GM23248 (cell line): ENCODE measurements at regions not wholly inside any gene's neighbourhood (a gene's known extent, or its start where the extent isn't known, plus 50 kb on each side); places are given as distances from the start of the nearest gene placed in this dataset.
"Not testable (repeated sequence)": the region's sequence is repeated elsewhere in the genome, so short reads cannot be mapped to it uniquely, and the experiment has no call there.

ENCODE experiments used
- DNase-seq: peaks from one replicate; pipeline ENCODE4 v3.0.0-alpha.2; 2015
- H2AFZ ChIP-seq: fragments of 200-600 bp; sonication (generic); 2 replicates; pipeline ENCODE4 v1.6.1; 2016; ENCODE audit warnings: antibody characterized with exemption
- H3F3A ChIP-seq: fragments of 200-600 bp; sonication (generic); 2 replicates; pipeline ENCODE4 v1.6.1; 2016; ENCODE audit warnings: mild to moderate bottlenecking, antibody characterized with exemption, mixed run types; ENCODE audit not compliant: insufficient read depth
- H3K27ac ChIP-seq: fragments of 200-600 bp; sonication (generic); 2 replicates; pipeline ENCODE4 v1.5.1; 2016; ENCODE audit warnings: mild to moderate bottlenecking
- H3K27me3 ChIP-seq: fragments of 200-600 bp; sonication (generic); replicated peaks from 2 replicates; pipeline ENCODE4 v1.6.1; 2016; ENCODE audit warnings: mild to moderate bottlenecking; ENCODE audit not compliant: insufficient read depth
- H3K36me3 ChIP-seq: fragments of 200-600 bp; sonication (generic); 2 replicates; pipeline ENCODE4 v1.6.1; 2016; ENCODE audit warnings: low read depth, mild to moderate bottlenecking
- H3K4me1 ChIP-seq: fragments of 200-600 bp; sonication (generic); 2 replicates; pipeline ENCODE4 v1.6.1; 2016; ENCODE audit warnings: mild to moderate bottlenecking; ENCODE audit not compliant: insufficient read depth
- H3K4me2 ChIP-seq: fragments of 200-600 bp; sonication (generic); one replicate; pipeline ENCODE4 v1.6.1; 2016; ENCODE audit warnings: mild to moderate bottlenecking; ENCODE audit not compliant: unreplicated experiment
- H3K4me3 ChIP-seq: fragments of 200-600 bp; sonication (generic); 2 replicates; pipeline ENCODE4 v1.5.1; 2016; ENCODE audit warnings: mild to moderate bottlenecking
- H3K79me2 ChIP-seq: fragments of 200-600 bp; sonication (generic); 2 replicates; pipeline ENCODE4 v1.6.1; 2016; ENCODE audit warnings: mild to moderate bottlenecking; ENCODE audit not compliant: insufficient read depth
- H3K9ac ChIP-seq: fragments of 200-600 bp; sonication (generic); 2 replicates; pipeline ENCODE4 v1.6.1; 2016; ENCODE audit warnings: mild to moderate bottlenecking
- H3K9me2 ChIP-seq: fragments of 200-600 bp; sonication (generic); 2 replicates; pipeline ENCODE4 v1.6.1; 2016; ENCODE audit warnings: mixed run types, mild to moderate bottlenecking, moderate library complexity; ENCODE audit not compliant: insufficient read depth
- H3K9me3 ChIP-seq: fragments of 200-600 bp; sonication (generic); one replicate; pipeline ENCODE4 v1.6.1; 2017; ENCODE audit warnings: low read depth
- H4K20me1 ChIP-seq: fragments of 200-600 bp; sonication (generic); 2 replicates; pipeline ENCODE4 v1.6.0; 2016; ENCODE audit not compliant: insufficient read depth
- EZH2 ChIP-seq: fragments of 200-600 bp; sonication (generic); IDR thresholded peaks from 2 replicates; pipeline ENCODE4 v1.6.1; 2018; ENCODE audit warnings: antibody characterized with exemption, mild to moderate bottlenecking; ENCODE audit not compliant: insufficient read depth, poor library complexity, severe bottlenecking
- EZH2phosphoT487 ChIP-seq: fragments of 200-600 bp; sonication (generic); IDR thresholded peaks from 2 replicates; pipeline ENCODE4 v1.6.1; 2018; ENCODE audit warnings: antibody characterized with exemption, moderate library complexity, mild to moderate bottlenecking, low read depth; ENCODE audit not compliant: insufficient read depth
- WGBS, 2 experiments: methylation state at CpG; one replicate each; pipeline ENCODE4 v1.1.6; 2015 to 2017; ENCODE audit warnings: low lambda C conversion rate in 2 of 2, low coverage in 1 of 2; ENCODE audit errors: missing lambda C conversion rate in 2 of 2; 5-methylcytosine and 5-hydroxymethylcytosine counted together
- in situ Hi-C: fragments of 300-500 bp; cut with MboI; formaldehyde crosslinking; loops from 2 replicates; pipeline ENCODE4 v1.15.0; 2020

- Histone ChIP-seq H3K36me3 (no peaks in the 10 kb centered on the region), H3K4me3 (no peak overlapping the region), H3K4me1 (peaks cover 61% of the 10 kb centered on the region), H3K9me2 (no peaks in the 10 kb centered on the region), H3K9ac (no peak overlapping the region), H3F3A (peaks cover 29% of the 10 kb centered on the region), H3K27me3 (no peaks in the 10 kb centered on the region), H3K79me2 (no peaks in the 10 kb centered on the region), H3K27ac (peak overlapping the region; percentile 37; the same call in 1 of the 2 replicates), H3K4me2 (peak overlapping the region; percentile 9), H4K20me1 (no peaks in the 10 kb centered on the region), H2AFZ (no peak overlapping the region), H3K9me3 (no peaks in the 10 kb centered on the region)
- 9 to 18% methylated on average over 2 of the region's 2 CpGs for WGBS, 2 experiments
- no peak for TF ChIP-seq EZH2
- TF ChIP-seq EZH2phosphoT487, result no peak
- in situ Hi-C loops, result no loop called here
- DNase-seq, result peak; percentile 87
These were observed 108.3 kb downstream of the PCSK1 start for GRCh38 chr5:96324708-96325107.

- Histone ChIP-seq H3K9me3 (no peaks in the 10 kb centered on the region), H3K9ac (no peak overlapping the region), H3K4me3 (no peak overlapping the region), H3K36me3 (no peaks in the 10 kb centered on the region), H3F3A (peaks cover 27% of the 10 kb centered on the region), H3K4me1 (peaks cover 46% of the 10 kb centered on the region), H4K20me1 (no peaks in the 10 kb centered on the region), H3K4me2 (no peak overlapping the region), H3K27ac (no peak overlapping the region), H3K27me3 (no peaks in the 10 kb centered on the region), H3K79me2 (no peaks in the 10 kb centered on the region), H2AFZ (no peak overlapping the region), H3K9me2 (no peaks in the 10 kb centered on the region)
- 81 to 89% methylated on average over 2 of the region's 2 CpGs for WGBS, 2 experiments
- TF ChIP-seq EZH2, result no peak
- TF ChIP-seq EZH2phosphoT487, result no peak
- DNase-seq, result no peak
- in situ Hi-C loops, result no loop called here
These were observed 110.2 kb downstream of the PCSK1 start for GRCh38 chr5:96322865-96323264.

GRCh38 chr5:96322217-96322616 is 110.8 kb downstream of the PCSK1 start:
- H3K9me3 ChIP-seq, result no peaks in the 10 kb centered on the region
- H3K9me2 ChIP-seq, result no peaks in the 10 kb centered on the region
- H3K4me2 ChIP-seq, result no peak overlapping the region
- no peaks in the 10 kb centered on the region for H3K27me3 ChIP-seq
- H3K4me1 ChIP-seq, result peaks cover 39% of the 10 kb centered on the region
- in situ Hi-C loops, result no loop called here
- H3F3A ChIP-seq, result peaks cover 27% of the 10 kb centered on the region
- H3K27ac ChIP-seq, result peak overlapping the region; percentile 67
- no peak overlapping the region for H2AFZ ChIP-seq
- no peaks in the 10 kb centered on the region for H3K36me3 ChIP-seq
- no peak for DNase-seq
- 67 to 75% methylated on average over 3 of the region's 3 CpGs for WGBS, 2 experiments
- H4K20me1 ChIP-seq, result no peaks in the 10 kb centered on the region
- H3K79me2 ChIP-seq, result no peaks in the 10 kb centered on the region
- no peak overlapping the region for H3K4me3 ChIP-seq
- TF ChIP-seq EZH2 (no peak), EZH2phosphoT487 (no peak)
- H3K9ac ChIP-seq, result no peak overlapping the region

GRCh38 chr5:96321345-96321744 is 111.7 kb downstream of the PCSK1 start:
- no peaks in the 10 kb centered on the region for H3K27me3 ChIP-seq
- H3K9ac ChIP-seq, result no peak overlapping the region
- no peak overlapping the region for H3K4me3 ChIP-seq
- no peaks in the 10 kb centered on the region for H3K9me3 ChIP-seq
- peak overlapping the region; percentile 67 for H3K27ac ChIP-seq
- H3K36me3 ChIP-seq, result no peaks in the 10 kb centered on the region
- H3K79me2 ChIP-seq, result no peaks in the 10 kb centered on the region
- H2AFZ ChIP-seq, result no peak overlapping the region
- H3K4me2 ChIP-seq, result peak overlapping the region; percentile 43
- H3K9me2 ChIP-seq, result no peaks in the 10 kb centered on the region
- H4K20me1 ChIP-seq, result no peaks in the 10 kb centered on the region
- peaks cover 45% of the 10 kb centered on the region for H3K4me1 ChIP-seq
- H3F3A ChIP-seq, result peaks cover 27% of the 10 kb centered on the region
- in situ Hi-C loops, result no loop called here
- DNase-seq, result peak; percentile 74
- TF ChIP-seq EZH2 (no peak), EZH2phosphoT487 (no peak)

GRCh38 chr5:96320797-96321196 is 112.3 kb downstream of the PCSK1 start:
- Histone ChIP-seq H3K27me3 (no peaks in the 10 kb centered on the region), H3K79me2 (no peaks in the 10 kb centered on the region), H4K20me1 (no peaks in the 10 kb centered on the region), H3K4me2 (peak overlapping the region; percentile 43), H3K9me2 (no peaks in the 10 kb centered on the region), H2AFZ (no peak overlapping the region), H3K27ac (peak overlapping the region; percentile 67), H3K36me3 (no peaks in the 10 kb centered on the region), H3K9me3 (no peaks in the 10 kb centered on the region), H3F3A (peaks cover 27% of the 10 kb centered on the region), H3K9ac (no peak overlapping the region), H3K4me3 (no peak overlapping the region), H3K4me1 (peaks cover 48% of the 10 kb centered on the region)
- 90 to 94% methylated on average over 3 of the region's 3 CpGs for WGBS, 2 experiments
- in situ Hi-C loops, result no loop called here
- TF ChIP-seq EZH2 (no peak), EZH2phosphoT487 (no peak)
- DNase-seq, result peak; percentile 64

- peak overlapping the region; percentile 67 for H3K27ac ChIP-seq
- H4K20me1 ChIP-seq, H3K79me2 ChIP-seq, H3K27me3 ChIP-seq, H3K4me3 ChIP-seq, H2AFZ ChIP-seq, H3K36me3 ChIP-seq, H3K9ac ChIP-seq, H3K9me2 ChIP-seq, in situ Hi-C loops, H3K9me3 ChIP-seq: not testable (repeated sequence)
- 86 to 90% methylated on average over 11 of the region's 11 CpGs for WGBS, 2 experiments
- H3K4me1 ChIP-seq, result peaks cover 48% of the 10 kb centered on the region
- DNase-seq, result peak; percentile 20
- H3F3A ChIP-seq, result peaks cover 27% of the 10 kb centered on the region
- H3K4me2 ChIP-seq, result peak overlapping the region; percentile 43
These were observed 112.9 kb downstream of the PCSK1 start for GRCh38 chr5:96319981-96320739.
